HG03457 (cell line): ENCODE measurements at regions not wholly inside any gene's neighbourhood (a gene's known extent, or its start where the extent isn't known, plus 50 kb on each side); places are given as distances from the start of the nearest gene placed in this dataset.
"Not testable (repeated sequence)": the region's sequence is repeated elsewhere in the genome, so short reads cannot be mapped to it uniquely, and the experiment has no call there.

ENCODE experiments used
- ATAC-seq: cut with Tn5 transposase; IDR thresholded peaks from one replicate; pipeline ENCODE4 v1.9.1; 2021; ENCODE audit warnings: moderate number of reproducible peaks; ENCODE audit not compliant: unreplicated experiment

GRCh38 chr2:166831930-166832329 is 56.4 kb upstream of the XIRP2 start:
- ATAC-seq: no peak

- ATAC-seq: no peak
Measured at GRCh38 chr2:166825914-166826313, 62.4 kb upstream of the XIRP2 start.

DNA sequence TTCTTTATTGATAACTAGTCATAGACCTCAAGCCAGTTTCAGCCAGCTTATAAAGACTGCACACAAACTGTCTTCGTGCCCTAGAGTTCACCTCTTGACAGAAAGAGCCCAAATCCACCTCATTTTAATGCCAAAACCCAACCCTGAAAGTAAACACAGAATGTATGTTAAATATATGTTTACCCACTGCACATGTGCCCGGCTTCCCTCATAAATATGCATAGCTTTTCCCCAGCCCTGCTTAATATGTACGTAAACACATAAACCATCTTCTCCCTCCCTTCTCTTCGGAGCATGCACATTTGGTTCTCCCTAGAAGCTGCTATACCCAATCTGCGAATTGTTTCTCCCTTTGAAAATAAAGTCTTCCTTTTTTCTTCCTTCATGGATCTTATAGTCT is 73.9 kb upstream of the XIRP2 start:
- ATAC-seq: no peak

- ATAC-seq: no peak
Measured at GRCh38 chr2:166812166-166812891, 76.0 kb upstream of the XIRP2 start.

- ATAC-seq: no peak
Measured at GRCh38 chr2:166805753-166806152, 82.5 kb upstream of the XIRP2 start.

- ATAC-seq: no peak
Measured at GRCh38 chr2:166803373-166804000, 84.8 kb upstream of the XIRP2 start.

- ATAC-seq: no peak
Measured at GRCh38 chr2:166802475-166802874, 85.8 kb upstream of the XIRP2 start.

GRCh38 chr2:166792808-166793207 is 95.5 kb upstream of the XIRP2 start:
- ATAC-seq: no peak

DNA sequence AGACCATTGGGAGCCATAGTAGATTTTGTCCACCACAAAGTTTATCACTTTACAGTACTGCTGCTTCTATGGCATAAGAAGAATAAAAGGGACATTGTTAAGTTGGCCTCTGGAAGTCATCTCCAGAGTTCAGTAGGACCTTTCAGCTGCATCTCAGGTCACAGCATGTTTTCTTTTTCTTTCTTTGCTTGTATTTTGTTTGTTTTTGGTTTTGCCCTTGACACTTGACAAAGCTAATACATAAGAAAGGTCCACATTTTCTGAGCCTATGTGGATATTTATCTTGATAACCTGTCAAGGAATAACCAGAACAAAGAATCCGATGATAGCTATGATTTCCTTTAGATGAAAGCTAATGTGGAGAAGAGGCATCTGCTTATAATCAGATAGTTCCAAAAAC is 101.6 kb upstream of the XIRP2 start:
- no peak for ATAC-seq

GRCh38 chr2:166784296-166784946 is 103.9 kb upstream of the XIRP2 start:
- no peak for ATAC-seq

- no peak for ATAC-seq
Measured at GRCh38 chr2:166775176-166775575, 113.1 kb upstream of the XIRP2 start.

DNA sequence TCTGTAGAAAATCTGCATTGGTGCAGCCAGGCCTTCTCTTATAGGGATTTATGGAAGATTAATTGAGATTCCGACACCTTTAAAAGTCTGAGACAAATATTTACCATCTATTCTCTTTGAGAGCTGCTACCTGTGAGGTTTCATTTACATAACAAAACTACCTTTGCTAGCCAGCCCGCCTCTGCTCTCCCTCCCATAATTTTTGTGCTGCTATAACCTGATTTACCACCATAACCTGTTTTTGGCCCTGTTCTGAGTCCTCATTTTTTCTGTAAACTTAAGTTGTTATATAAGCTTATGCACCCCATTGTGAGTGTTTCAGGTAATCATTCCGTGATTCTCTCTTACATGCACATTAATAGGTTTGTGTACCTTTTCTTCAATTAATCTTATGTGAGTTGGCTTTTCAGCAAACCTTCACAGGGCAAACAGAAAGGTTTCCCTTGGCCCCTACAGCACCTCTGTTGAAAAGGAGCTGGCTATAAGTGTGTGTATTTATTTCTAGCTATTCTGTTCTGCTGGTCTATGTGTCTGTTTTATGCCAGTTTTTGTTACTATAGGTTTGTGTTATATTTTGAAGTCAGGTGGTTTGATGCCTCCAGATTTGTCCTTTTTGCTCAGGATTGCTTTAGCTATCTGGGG is 114.9 kb upstream of the XIRP2 start:
- no peak for ATAC-seq

DNA sequence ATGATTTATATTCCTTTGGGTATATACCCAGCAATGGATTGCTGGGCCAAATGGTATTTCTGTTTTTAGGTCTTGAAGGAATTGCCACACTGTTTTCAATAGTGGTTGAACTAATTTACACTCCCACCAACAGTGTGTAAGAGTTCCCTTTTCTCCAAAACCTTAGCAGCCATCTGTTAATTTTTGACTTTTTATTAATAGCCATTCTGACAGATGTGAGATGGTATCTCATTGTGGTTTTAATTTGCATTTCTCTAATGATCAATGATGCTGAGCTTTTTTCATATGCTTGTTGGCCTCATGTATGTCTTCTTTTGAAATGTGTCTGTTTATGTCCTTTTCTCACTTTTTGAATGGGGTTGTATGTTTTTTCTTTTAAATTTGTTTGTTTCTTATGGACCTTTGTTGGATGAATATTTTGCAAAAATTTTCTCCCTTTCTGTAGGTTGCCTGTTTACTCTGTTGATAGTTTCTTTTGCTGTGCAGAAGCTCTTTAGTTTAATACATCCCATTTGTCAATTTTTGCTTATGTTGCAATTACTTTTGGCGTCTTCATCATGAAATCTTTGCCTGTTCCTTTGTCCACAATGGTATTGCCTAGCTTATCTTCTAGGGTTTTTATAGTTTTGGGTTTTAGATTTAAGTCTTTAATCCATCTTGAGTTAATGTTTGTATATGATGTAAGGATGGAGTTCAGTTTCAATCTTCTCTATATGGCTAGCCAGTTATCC is 119.7 kb upstream of the XIRP2 start:
- ATAC-seq: no peak

- ATAC-seq: not testable (repeated sequence)
Measured at GRCh38 chr2:166766769-166767322, 121.4 kb upstream of the XIRP2 start.

- no peak for ATAC-seq
Measured at GRCh38 chr2:166766220-166766619, 122.1 kb upstream of the XIRP2 start.

DNA sequence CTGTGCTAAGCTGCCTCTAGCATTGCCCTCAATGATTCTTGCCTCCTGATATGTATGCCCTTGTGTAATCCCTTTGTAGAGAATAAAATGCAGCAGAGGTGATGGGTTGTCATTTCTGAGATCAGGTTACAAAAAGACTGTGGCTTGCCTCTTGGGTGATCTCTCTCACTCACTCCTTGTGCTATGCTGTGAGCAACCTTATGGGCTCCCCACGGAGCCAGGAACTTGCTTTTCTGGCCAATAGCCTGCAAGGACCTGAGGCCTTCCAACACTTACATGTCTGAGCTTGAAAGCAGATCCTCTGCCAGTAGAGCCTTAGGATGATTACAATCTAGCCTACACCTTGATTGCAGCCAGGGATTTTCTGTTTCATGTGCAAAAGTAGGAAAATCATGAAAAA is 123.1 kb upstream of the XIRP2 start:
- no peak for ATAC-seq

DNA sequence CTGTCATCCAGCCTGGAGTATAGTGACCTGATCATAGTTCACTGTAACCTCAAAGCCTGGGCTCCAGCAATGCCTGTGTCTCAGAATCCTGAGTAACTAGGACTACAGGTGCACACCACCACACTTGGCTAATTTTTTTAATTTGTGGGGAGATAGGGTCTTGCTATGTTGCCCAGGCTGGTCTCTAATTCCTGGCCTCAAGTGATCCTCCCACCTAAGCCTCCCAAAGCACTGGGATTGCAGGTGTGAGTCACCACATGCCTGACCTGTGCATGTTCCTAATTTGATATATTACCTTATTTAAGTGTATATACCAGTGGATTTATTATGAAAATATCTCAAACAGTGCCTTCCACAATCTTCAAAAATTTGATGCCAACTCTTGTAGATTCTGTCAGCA is 123.6 kb upstream of the XIRP2 start:
- no peak for ATAC-seq

GRCh38 chr2:166764216-166764615 is 124.1 kb upstream of the XIRP2 start:
- no peak for ATAC-seq

DNA sequence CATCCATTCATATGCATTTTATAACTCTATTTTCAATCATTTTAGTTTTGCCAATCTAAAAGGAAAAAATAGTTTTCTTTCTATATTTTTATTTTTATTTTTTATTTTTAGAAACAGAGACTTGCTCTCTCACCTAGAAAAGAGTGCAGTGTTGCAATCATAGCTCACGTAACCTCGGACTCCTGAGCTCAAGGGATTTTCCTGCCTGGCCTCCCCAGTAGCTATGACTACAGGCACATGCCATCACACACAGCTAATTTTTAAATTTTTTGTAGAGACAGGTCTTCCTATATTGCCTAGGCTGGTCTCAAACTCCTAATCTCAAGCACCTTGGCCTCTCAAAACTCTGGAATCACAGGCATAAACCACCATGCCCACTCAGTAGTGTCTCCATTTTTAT is 125.5 kb upstream of the XIRP2 start:
- no peak for ATAC-seq

DNA sequence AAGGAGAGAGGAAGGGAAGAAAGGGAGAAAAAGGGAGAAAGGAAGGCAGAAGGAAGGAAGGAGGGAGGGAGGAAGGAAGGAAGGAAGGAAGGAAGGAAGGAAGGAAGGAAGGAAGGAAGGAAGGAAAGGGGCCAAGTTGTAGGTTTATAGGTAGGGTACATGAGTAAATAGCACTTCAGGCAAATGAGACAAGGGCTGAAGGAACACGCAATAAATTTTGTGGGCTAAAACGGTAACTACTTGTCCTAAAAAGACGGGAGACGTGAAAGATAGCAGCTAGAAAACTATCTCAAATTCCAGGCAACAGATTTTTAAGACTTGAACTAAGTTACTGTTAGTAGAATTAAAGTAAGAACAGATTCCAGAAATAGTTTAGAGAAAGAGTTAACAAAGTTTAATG is 129.3 kb upstream of the XIRP2 start:
- no peak for ATAC-seq

- no peak for ATAC-seq
Measured at GRCh38 chr2:166750624-166751023, 137.7 kb upstream of the XIRP2 start.
